ENCODE measurements at regions not wholly inside any gene's neighbourhood (a gene's known extent, or its start where the extent isn't known, plus 50 kb on each side); places are given as distances from the start of the nearest gene placed in this dataset.

DNA sequence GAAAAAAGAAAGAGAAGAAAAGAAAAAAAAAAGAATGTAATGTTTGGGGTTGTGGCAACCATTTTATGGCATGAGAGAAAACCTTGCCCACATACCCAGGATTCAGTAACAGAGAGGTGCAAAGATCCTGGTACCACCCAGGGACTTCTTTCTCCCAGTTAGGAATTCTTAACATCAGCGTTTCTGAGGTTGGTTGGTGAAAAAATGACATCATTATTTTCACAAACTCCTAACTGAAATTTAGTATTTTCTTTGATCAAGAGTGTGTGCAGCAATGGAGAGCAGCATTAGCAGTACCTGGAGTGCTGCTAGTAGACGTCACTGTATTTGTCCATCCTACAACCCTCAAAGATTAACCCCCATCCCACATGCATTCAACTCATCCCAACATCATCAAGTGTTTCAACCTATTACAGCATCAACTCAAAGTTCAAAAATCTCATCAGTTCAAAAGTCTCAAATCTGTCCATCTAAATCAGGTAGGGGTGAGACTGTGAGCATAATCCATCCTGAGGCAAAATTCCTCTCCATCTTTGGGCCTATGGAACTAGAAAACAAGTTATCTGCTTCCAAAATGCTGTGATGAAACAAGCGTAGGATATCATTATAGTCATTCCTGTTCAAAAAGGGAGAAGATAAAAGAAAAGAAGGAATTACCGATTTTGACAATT, 60.1 kb upstream of the MSX2 start:
- DNase-seq = no peak

DNA sequence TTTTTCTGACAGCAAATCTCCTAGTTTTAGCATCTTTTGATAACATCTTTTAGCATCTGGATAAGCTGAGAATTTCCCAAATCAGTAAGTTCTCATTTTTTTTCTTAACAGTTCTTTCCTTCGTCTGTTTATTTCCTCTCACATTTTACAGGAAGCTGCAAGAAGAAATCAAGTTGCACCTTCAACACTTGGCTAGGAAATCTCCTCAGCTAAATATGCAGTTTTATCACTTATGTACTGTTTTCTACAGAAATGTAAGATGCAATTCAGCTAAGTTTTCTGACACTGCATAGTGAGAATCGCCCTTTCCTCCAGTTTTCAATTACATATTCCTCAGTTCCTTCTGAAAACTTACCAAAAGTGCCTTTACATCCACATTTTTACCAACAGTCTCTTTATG, 59.0 kb upstream of the MSX2 start:
- no peak for DNase-seq

DNA sequence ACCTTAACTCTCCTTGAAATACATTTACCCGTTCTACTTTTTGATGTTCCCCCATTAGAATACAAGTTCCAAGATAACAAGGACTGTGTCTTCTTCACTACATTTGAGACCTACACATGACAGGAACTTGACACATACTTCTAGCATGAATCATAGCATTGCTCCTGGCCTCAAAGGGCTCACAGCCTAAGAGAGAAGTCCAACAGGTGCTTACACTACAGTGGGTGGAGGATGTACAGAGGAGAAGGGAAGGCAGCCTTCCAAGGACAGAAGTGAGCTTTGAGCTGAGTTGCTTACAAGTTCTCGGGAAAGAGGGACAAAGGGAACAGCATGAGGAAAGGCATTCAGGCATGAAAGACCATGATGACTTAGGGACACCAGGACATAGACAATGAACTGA, 56.9 kb upstream of the MSX2 start:
- no peak for DNase-seq

DNA sequence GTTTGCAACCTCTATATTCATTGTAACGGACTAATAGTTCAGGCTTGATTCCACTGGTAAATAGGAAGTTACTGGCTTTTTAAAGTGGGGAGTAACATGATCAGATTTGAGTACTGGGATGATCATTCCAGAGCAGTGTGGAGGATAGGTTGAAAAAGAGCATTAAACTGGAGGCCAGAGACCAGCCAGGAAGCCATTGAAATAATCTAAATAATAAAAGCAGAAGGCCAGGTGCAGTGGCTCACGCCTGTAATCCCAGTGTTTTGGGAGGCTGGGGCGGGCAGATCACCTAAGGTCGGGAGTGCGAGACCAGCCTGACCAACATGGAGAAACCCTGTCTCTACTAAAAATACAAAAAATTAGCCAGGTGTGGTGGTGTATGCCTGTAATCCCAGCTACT, 56.0 kb upstream of the MSX2 start:
- DNase-seq = no peak
